Nephron (organoid): ENCODE measurements at regions not wholly inside any gene's neighbourhood (a gene's known extent, or its start where the extent isn't known, plus 50 kb on each side); places are given as distances from the start of the nearest gene placed in this dataset.

Experiments
- H3K27ac Mint-ChIP-seq, 3 experiments: 2 replicates each; pipeline ENCODE4 v1.8.0; 2020; ENCODE audit warnings: mixed read lengths in 3 of 3, mild to moderate bottlenecking in 2 of 3, moderate library complexity in 1 of 3
- H3K27me3 Mint-ChIP-seq: 2 replicates; pipeline ENCODE4 v1.8.0; 2021; ENCODE audit warnings: low read depth, mild to moderate bottlenecking, moderate library complexity, mixed read lengths
- H3K36me3 Mint-ChIP-seq: 2 replicates; pipeline ENCODE4 v1.8.0; 2020; ENCODE audit warnings: low read depth, mixed read lengths
- H3K4me1 Mint-ChIP-seq: 2 replicates; pipeline ENCODE4 v1.8.0; 2020; ENCODE audit warnings: mixed read lengths
- H3K4me3 Mint-ChIP-seq, 3 experiments: 2 replicates each; pipeline ENCODE4 v1.8.0; 2020; ENCODE audit warnings: mild to moderate bottlenecking in 3 of 3, mixed read lengths in 3 of 3, moderate library complexity in 2 of 3
- H3K9me3 Mint-ChIP-seq: 2 replicates; pipeline ENCODE4 v1.8.0; 2020; ENCODE audit warnings: mixed read lengths
- TF ChIP-seq, protein P1 (sequence below), 3 experiments: fragments of 200-600 bp; sonication (generic); IDR thresholded peaks; one replicate each; pipeline ENCODE4 v1.5.0; 2021; ENCODE audit warnings: antibody characterized with exemption in 3 of 3; ENCODE audit not compliant: unreplicated experiment in 3 of 3

DNA sequence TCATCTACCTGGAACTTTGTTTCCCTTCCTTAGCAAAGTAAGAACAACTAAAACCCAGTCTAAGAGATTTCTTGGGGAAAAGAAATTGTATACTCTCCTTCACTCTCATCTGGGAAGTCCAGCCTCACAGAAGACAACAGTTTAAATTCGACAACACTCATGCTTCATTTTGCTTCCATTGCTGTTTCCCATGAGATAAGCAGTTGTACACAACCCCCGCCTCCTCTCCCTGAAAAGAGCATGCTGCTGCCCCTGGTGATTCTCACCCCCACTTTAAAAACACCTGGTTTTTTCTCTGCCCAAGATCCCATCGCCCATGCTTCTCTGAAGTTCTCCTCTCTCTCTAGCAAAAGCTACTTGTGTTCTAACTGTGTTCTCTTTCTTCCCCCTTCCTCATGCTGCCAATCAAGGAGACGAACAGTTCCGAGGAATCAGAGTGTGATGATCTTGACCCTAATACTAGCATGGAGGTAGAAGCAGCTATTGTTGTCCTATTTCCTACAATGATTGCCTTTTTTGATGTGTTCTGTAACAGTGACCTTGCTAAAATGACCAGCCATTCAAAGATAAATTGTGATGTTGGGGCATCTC lies 51.1 kb upstream of the UMPS start:
- Mint-ChIP-seq H3K27ac (no peak overlapping the region), H3K27me3 (peaks cover 3% of the 10 kb centered on the region), H3K4me3 (no peak overlapping the region), H3K36me3 (peaks cover 38% of the 10 kb centered on the region), H3K9me3 (no peaks in the 10 kb centered on the region), H3K4me1 (no peaks in the 10 kb centered on the region)
- TF ChIP-seq, protein P1, sequence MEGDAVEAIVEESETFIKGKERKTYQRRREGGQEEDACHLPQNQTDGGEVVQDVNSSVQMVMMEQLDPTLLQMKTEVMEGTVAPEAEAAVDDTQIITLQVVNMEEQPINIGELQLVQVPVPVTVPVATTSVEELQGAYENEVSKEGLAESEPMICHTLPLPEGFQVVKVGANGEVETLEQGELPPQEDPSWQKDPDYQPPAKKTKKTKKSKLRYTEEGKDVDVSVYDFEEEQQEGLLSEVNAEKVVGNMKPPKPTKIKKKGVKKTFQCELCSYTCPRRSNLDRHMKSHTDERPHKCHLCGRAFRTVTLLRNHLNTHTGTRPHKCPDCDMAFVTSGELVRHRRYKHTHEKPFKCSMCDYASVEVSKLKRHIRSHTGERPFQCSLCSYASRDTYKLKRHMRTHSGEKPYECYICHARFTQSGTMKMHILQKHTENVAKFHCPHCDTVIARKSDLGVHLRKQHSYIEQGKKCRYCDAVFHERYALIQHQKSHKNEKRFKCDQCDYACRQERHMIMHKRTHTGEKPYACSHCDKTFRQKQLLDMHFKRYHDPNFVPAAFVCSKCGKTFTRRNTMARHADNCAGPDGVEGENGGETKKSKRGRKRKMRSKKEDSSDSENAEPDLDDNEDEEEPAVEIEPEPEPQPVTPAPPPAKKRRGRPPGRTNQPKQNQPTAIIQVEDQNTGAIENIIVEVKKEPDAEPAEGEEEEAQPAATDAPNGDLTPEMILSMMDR (IDR thresholded peaks at IDR 0.05; ENCODE audit: unreplicated experiment in 3 of 3) = no peak
